Lower lobe of right lung (tissue), 2 donors: ENCODE measurements at regions not wholly inside any gene's neighbourhood (a gene's known extent, or its start where the extent isn't known, plus 50 kb on each side); places are given as distances from the start of the nearest gene placed in this dataset.
A peak's percentile ranks its signal among the peaks of the same experiment; 100 is the strongest.

Experiments used
- ATAC-seq, 2 donors: fragments of 200-7000 bp; cut with Tn5 transposase; one replicate each; pipeline ENCODE4 v1.9.1; 2020 to 2022; ENCODE audit warnings: mild to moderate bottlenecking in 2 of 2, moderate library complexity in 2 of 2
- DNase-seq: peaks from one replicate; pipeline ENCODE4 v3.0.0-alpha.2; 2020
- H3K27ac ChIP-seq: fragments of 200-600 bp; one replicate; pipeline ENCODE4 v1.8.0; 2022
- H3K27me3 ChIP-seq: fragments of 200-600 bp; one replicate; pipeline ENCODE4 v1.8.0; 2022; ENCODE audit warnings: low read depth
- H3K36me3 ChIP-seq: fragments of 200-600 bp; one replicate; pipeline ENCODE4 v1.8.0; 2022; ENCODE audit warnings: mild to moderate bottlenecking
- H3K4me1 ChIP-seq: fragments of 200-600 bp; one replicate; pipeline ENCODE4 v1.8.0; 2022
- H3K4me3 ChIP-seq: fragments of 200-600 bp; one replicate; pipeline ENCODE4 v1.8.0; 2022; ENCODE audit warnings: mild to moderate bottlenecking
- H3K9me3 ChIP-seq: fragments of 200-600 bp; one replicate; pipeline ENCODE4 v1.8.0; 2022
- intact Hi-C: fragments of 100-400 bp; cut with DNase I; formaldehyde crosslinking; loops from one replicate; pipeline ENCODE4 v1.11.0; 2022
- TF ChIP-seq, protein P1 (sequence below): fragments of 200-600 bp; IDR thresholded peaks from one replicate; pipeline ENCODE4 v1.8.0; 2022; ENCODE audit warnings: antibody characterized with exemption, mild to moderate bottlenecking
- donor health status: DM: no; HTN: yes; CAD: no; lungs with severe emphysema.

- intact Hi-C loops, result no loop called here
- Histone ChIP-seq H3K4me1 (peaks cover 4% of the 10 kb centered on the region), H3K27ac (no peak overlapping the region), H3K27me3 (no peaks in the 10 kb centered on the region), H3K9me3 (no peaks in the 10 kb centered on the region), H3K36me3 (no peaks in the 10 kb centered on the region), H3K4me3 (no peak overlapping the region)
- DNase-seq, result no peak
- TF ChIP-seq, protein P1, sequence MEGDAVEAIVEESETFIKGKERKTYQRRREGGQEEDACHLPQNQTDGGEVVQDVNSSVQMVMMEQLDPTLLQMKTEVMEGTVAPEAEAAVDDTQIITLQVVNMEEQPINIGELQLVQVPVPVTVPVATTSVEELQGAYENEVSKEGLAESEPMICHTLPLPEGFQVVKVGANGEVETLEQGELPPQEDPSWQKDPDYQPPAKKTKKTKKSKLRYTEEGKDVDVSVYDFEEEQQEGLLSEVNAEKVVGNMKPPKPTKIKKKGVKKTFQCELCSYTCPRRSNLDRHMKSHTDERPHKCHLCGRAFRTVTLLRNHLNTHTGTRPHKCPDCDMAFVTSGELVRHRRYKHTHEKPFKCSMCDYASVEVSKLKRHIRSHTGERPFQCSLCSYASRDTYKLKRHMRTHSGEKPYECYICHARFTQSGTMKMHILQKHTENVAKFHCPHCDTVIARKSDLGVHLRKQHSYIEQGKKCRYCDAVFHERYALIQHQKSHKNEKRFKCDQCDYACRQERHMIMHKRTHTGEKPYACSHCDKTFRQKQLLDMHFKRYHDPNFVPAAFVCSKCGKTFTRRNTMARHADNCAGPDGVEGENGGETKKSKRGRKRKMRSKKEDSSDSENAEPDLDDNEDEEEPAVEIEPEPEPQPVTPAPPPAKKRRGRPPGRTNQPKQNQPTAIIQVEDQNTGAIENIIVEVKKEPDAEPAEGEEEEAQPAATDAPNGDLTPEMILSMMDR, result no peak
- ATAC-seq, result no peak
Measured at GRCh38 chr5:143739746-143740145, 72.2 kb upstream of the HMHB1 start.

DNA sequence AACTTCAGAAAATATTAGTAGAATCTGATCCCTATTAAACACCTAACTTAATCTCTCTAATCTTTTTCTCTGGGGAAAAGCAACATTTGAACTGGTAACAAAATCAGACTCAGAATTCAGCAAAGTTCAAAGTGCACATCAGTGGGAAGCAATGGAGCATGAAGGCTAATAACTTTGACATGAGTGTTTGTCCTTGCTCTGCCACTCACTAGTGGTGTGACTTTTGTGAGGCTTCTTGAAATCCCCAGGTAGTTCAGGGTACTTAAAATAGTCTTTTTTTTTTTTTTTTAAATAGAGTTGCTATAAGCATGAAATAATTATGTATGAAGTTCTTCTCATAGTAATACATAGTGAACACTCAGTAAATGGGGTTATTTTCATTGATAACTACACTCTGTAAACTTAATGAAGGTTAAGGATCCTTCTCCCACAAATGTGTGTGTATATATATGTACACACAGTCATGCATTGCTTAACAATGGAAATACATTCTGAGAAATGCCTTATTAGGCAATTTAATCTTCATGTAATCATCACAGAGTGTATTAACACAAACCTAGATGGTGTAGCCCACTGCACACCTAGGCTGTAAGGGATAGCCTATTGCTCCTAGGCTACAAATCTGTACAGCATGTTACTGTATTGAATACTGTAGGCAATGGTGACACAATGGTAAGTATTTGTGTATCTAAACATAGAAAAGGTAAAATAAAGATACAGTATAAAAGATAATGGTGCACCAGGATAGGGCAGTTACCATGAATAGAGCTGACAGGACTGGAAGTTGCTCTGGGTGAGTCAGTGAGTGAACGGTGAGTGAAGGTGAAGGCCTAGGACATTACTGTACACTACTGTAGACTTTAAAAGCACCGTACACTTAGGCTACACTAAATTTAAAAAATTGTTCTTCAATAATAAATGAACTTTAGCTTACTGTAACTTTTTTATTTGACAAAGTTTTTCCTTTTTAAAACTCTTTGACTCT is 73.3 kb upstream of the HMHB1 start:
- TF ChIP-seq, protein P1, result no peak
- no peak for DNase-seq
- Histone ChIP-seq H3K36me3 (no peaks in the 10 kb centered on the region), H3K27me3 (no peaks in the 10 kb centered on the region), H3K9me3 (no peaks in the 10 kb centered on the region), H3K27ac (no peak overlapping the region), H3K4me1 (peaks cover 4% of the 10 kb centered on the region), H3K4me3 (no peak overlapping the region)
- intact Hi-C loops, result no loop called here
- no peak for ATAC-seq

GRCh38 chr5:143737062-143737461 is 74.9 kb upstream of the HMHB1 start:
- intact Hi-C loops, result no loop called here
- no peaks in the 10 kb centered on the region for H3K27me3 ChIP-seq
- no peaks in the 10 kb centered on the region for H3K9me3 ChIP-seq
- H3K27ac ChIP-seq, result no peak overlapping the region
- no peak for DNase-seq
- H3K4me3 ChIP-seq, result no peak overlapping the region
- H3K4me1 ChIP-seq, result no peaks in the 10 kb centered on the region
- TF ChIP-seq, protein P1, result no peak
- no peak for ATAC-seq
- no peaks in the 10 kb centered on the region for H3K36me3 ChIP-seq

- Histone ChIP-seq H3K4me1 (no peaks in the 10 kb centered on the region), H3K9me3 (no peaks in the 10 kb centered on the region), H3K36me3 (no peaks in the 10 kb centered on the region), H3K4me3 (no peak overlapping the region), H3K27ac (no peak overlapping the region), H3K27me3 (no peaks in the 10 kb centered on the region)
- TF ChIP-seq, protein P1, result no peak
- intact Hi-C loops, result no loop called here
- ATAC-seq, result no peak
- DNase-seq, result no peak
Measured at GRCh38 chr5:143734456-143734780, 77.5 kb upstream of the HMHB1 start.

- intact Hi-C loops, result no loop called here
- ATAC-seq, result peak in 1 of 2 donors; percentile 56
Measured at GRCh38 chr5:143733665-143734455, 78.1 kb upstream of the HMHB1 start.

More at GRCh38 chr5:143733665-143734455, 78.1 kb upstream of the HMHB1 start:
- DNase-seq, result no peak
- H3K27ac ChIP-seq, result no peak overlapping the region
- no peaks in the 10 kb centered on the region for H3K4me1 ChIP-seq
- H3K4me3 ChIP-seq, result no peak overlapping the region
- TF ChIP-seq, protein P1, result no peak
- H3K27me3 ChIP-seq, result no peaks in the 10 kb centered on the region
- no peaks in the 10 kb centered on the region for H3K36me3 ChIP-seq
- no peaks in the 10 kb centered on the region for H3K9me3 ChIP-seq
